ENCODE measurements at regions not wholly inside any gene's neighbourhood (a gene's known extent, or its start where the extent isn't known, plus 50 kb on each side); places are given as distances from the start of the nearest gene placed in this dataset.

GRCh38 chr18:73615506-73615905, 532.1 kb downstream of the FBXO15 start:
- Histone ChIP-seq H3K36me3 (replicated peaks; ENCODE audit: control insufficient read depth, insufficient read depth, low read length) (no peaks in the 10 kb centered on the region), H3K27me3 (ENCODE audit: control insufficient read depth, insufficient read depth, low read length) (no peaks in the 10 kb centered on the region), H3K4me3 (ENCODE audit: insufficient read depth, low read depth, low read length) (no peak overlapping the region)
- no peak for DNase-seq

- H3K36me3 ChIP-seq (replicated peaks; ENCODE audit: control insufficient read depth, insufficient read depth, low read length), result no peaks in the 10 kb centered on the region
- no peak overlapping the region for H3K4me3 ChIP-seq (ENCODE audit: insufficient read depth, low read depth, low read length)
- no peak for DNase-seq
- no peaks in the 10 kb centered on the region for H3K27me3 ChIP-seq (ENCODE audit: control insufficient read depth, insufficient read depth, low read length)
Observed at GRCh38 chr18:73614812-73615211, 532.8 kb downstream of the FBXO15 start.

GRCh38 chr18:73613706-73614340, 533.8 kb downstream of the FBXO15 start:
- no peaks in the 10 kb centered on the region for H3K36me3 ChIP-seq (replicated peaks; ENCODE audit: control insufficient read depth, insufficient read depth, low read length)
- DNase-seq, result no peak
- H3K4me3 ChIP-seq (ENCODE audit: insufficient read depth, low read depth, low read length), result no peak overlapping the region

GRCh38 chr18:73597832-73598615, 549.6 kb downstream of the FBXO15 start:
- peak; percentile 6 for DNase-seq
- Histone ChIP-seq H3K27me3 (ENCODE audit: control insufficient read depth, insufficient read depth, low read length) (no peaks in the 10 kb centered on the region), H3K36me3 (replicated peaks; ENCODE audit: control insufficient read depth, insufficient read depth, low read length) (no peaks in the 10 kb centered on the region), H3K4me3 (ENCODE audit: insufficient read depth, low read depth, low read length) (no peak overlapping the region)

More at GRCh38 chr18:73613706-73614340, 533.8 kb downstream of the FBXO15 start:
- no peaks in the 10 kb centered on the region for H3K27me3 ChIP-seq (ENCODE audit: control insufficient read depth, insufficient read depth, low read length)

- Histone ChIP-seq H3K27me3 (ENCODE audit: control insufficient read depth, insufficient read depth, low read length) (no peaks in the 10 kb centered on the region), H3K4me3 (ENCODE audit: insufficient read depth, low read depth, low read length) (no peak overlapping the region), H3K36me3 (replicated peaks; ENCODE audit: control insufficient read depth, insufficient read depth, low read length) (no peaks in the 10 kb centered on the region)
- no peak for DNase-seq
Observed at GRCh38 chr18:73594749-73595148, 552.9 kb downstream of the FBXO15 start.

GRCh38 chr18:73593207-73593606, 554.4 kb downstream of the FBXO15 start:
- H3K27me3 ChIP-seq (ENCODE audit: control insufficient read depth, insufficient read depth, low read length), result no peaks in the 10 kb centered on the region
- H3K4me3 ChIP-seq (ENCODE audit: insufficient read depth, low read depth, low read length), result no peak overlapping the region
- H3K36me3 ChIP-seq (replicated peaks; ENCODE audit: control insufficient read depth, insufficient read depth, low read length), result no peaks in the 10 kb centered on the region
- DNase-seq, result no peak

- DNase-seq, result no peak
- Histone ChIP-seq H3K4me3 (ENCODE audit: insufficient read depth, low read depth, low read length) (no peak overlapping the region), H3K27me3 (ENCODE audit: control insufficient read depth, insufficient read depth, low read length) (no peaks in the 10 kb centered on the region)
Observed at GRCh38 chr18:73590950-73591349, 556.7 kb downstream of the FBXO15 start.

GRCh38 chr18:73579698-73580097, 567.9 kb downstream of the FBXO15 start:
- Histone ChIP-seq H3K4me3 (ENCODE audit: insufficient read depth, low read depth, low read length) (no peak overlapping the region), H3K27me3 (ENCODE audit: control insufficient read depth, insufficient read depth, low read length) (no peaks in the 10 kb centered on the region), H3K36me3 (replicated peaks; ENCODE audit: control insufficient read depth, insufficient read depth, low read length) (no peaks in the 10 kb centered on the region)
- DNase-seq, result no peak

More at GRCh38 chr18:73590950-73591349, 556.7 kb downstream of the FBXO15 start:
- no peaks in the 10 kb centered on the region for H3K36me3 ChIP-seq (replicated peaks; ENCODE audit: control insufficient read depth, insufficient read depth, low read length)

GRCh38 chr18:73577365-73577764, 570.3 kb downstream of the FBXO15 start:
- no peaks in the 10 kb centered on the region for H3K27me3 ChIP-seq (ENCODE audit: control insufficient read depth, insufficient read depth, low read length)
- no peak for DNase-seq
- H3K4me3 ChIP-seq (ENCODE audit: insufficient read depth, low read depth, low read length), result no peak overlapping the region
- no peaks in the 10 kb centered on the region for H3K36me3 ChIP-seq (replicated peaks; ENCODE audit: control insufficient read depth, insufficient read depth, low read length)

GRCh38 chr18:73563901-73564472, 583.6 kb downstream of the FBXO15 start:
- no peak overlapping the region for H3K4me3 ChIP-seq (ENCODE audit: insufficient read depth, low read depth, low read length)
- no peaks in the 10 kb centered on the region for H3K36me3 ChIP-seq (replicated peaks; ENCODE audit: control insufficient read depth, insufficient read depth, low read length)
- no peaks in the 10 kb centered on the region for H3K27me3 ChIP-seq (ENCODE audit: control insufficient read depth, insufficient read depth, low read length)
- DNase-seq, result no peak

- Histone ChIP-seq H3K27me3 (ENCODE audit: control insufficient read depth, insufficient read depth, low read length) (no peaks in the 10 kb centered on the region), H3K36me3 (replicated peaks; ENCODE audit: control insufficient read depth, insufficient read depth, low read length) (no peaks in the 10 kb centered on the region), H3K4me3 (ENCODE audit: insufficient read depth, low read depth, low read length) (no peak overlapping the region)
- no peak for DNase-seq
Observed at GRCh38 chr18:73563345-73563744, 584.3 kb downstream of the FBXO15 start.

GRCh38 chr18:73556904-73557303, 590.7 kb downstream of the FBXO15 start:
- DNase-seq, result no peak

GRCh38 chr18:73552171-73552570, 595.5 kb downstream of the FBXO15 start:
- no peak overlapping the region for H3K4me3 ChIP-seq (ENCODE audit: insufficient read depth, low read depth, low read length)
- H3K27me3 ChIP-seq (ENCODE audit: control insufficient read depth, insufficient read depth, low read length), result no peaks in the 10 kb centered on the region
- DNase-seq, result no peak
- no peaks in the 10 kb centered on the region for H3K36me3 ChIP-seq (replicated peaks; ENCODE audit: control insufficient read depth, insufficient read depth, low read length)

More at GRCh38 chr18:73556904-73557303, 590.7 kb downstream of the FBXO15 start:
- Histone ChIP-seq H3K36me3 (replicated peaks; ENCODE audit: control insufficient read depth, insufficient read depth, low read length) (no peaks in the 10 kb centered on the region), H3K4me3 (ENCODE audit: insufficient read depth, low read depth, low read length) (no peak overlapping the region), H3K27me3 (ENCODE audit: control insufficient read depth, insufficient read depth, low read length) (no peaks in the 10 kb centered on the region)

GRCh38 chr18:73551211-73551610, 596.4 kb downstream of the FBXO15 start:
- no peaks in the 10 kb centered on the region for H3K27me3 ChIP-seq (ENCODE audit: control insufficient read depth, insufficient read depth, low read length)
- H3K36me3 ChIP-seq (replicated peaks; ENCODE audit: control insufficient read depth, insufficient read depth, low read length), result no peaks in the 10 kb centered on the region
- DNase-seq, result no peak

GRCh38 chr18:73549236-73549635, 598.4 kb downstream of the FBXO15 start:
- no peak for DNase-seq
- no peaks in the 10 kb centered on the region for H3K27me3 ChIP-seq (ENCODE audit: control insufficient read depth, insufficient read depth, low read length)

More at GRCh38 chr18:73551211-73551610, 596.4 kb downstream of the FBXO15 start:
- no peak overlapping the region for H3K4me3 ChIP-seq (ENCODE audit: insufficient read depth, low read depth, low read length)

More at GRCh38 chr18:73549236-73549635, 598.4 kb downstream of the FBXO15 start:
- H3K4me3 ChIP-seq (ENCODE audit: insufficient read depth, low read depth, low read length), result no peak overlapping the region
- no peaks in the 10 kb centered on the region for H3K36me3 ChIP-seq (replicated peaks; ENCODE audit: control insufficient read depth, insufficient read depth, low read length)
